ENCODE measurements at regions not wholly inside any gene's neighbourhood (a gene's known extent, or its start where the extent isn't known, plus 50 kb on each side); places are given as distances from the start of the nearest gene placed in this dataset.

GRCh38 chr5:101517795-101518194 lies 614.7 kb upstream of the ST8SIA4 start:
- no peaks in the 10 kb centered on the region for H3K36me3 ChIP-seq
- H3K4me3 ChIP-seq: no peak overlapping the region
- ATAC-seq (ENCODE audit: insufficient number of reproducible peaks, low FRiP score, low read depth) (no peak), DNase-seq (ENCODE audit: low spot score) (no peak)
- no peaks in the 10 kb centered on the region for H3K4me1 ChIP-seq (ENCODE audit: control insufficient read depth in 1 of 2, low read depth in 2 of 2)
- H3K27ac ChIP-seq: no peak overlapping the region
- H3K9me3 ChIP-seq: peaks cover 5% of the 10 kb centered on the region
- TF ChIP-seq CTCF (IDR thresholded peaks at IDR 0.05): no peak
- H3K27me3 ChIP-seq (replicated peaks; ENCODE audit: insufficient read depth): no peaks in the 10 kb centered on the region

GRCh38 chr5:101515721-101516120 lies 612.6 kb upstream of the ST8SIA4 start:
- DNase-seq (ENCODE audit: low spot score): no peak
- H3K4me1 ChIP-seq (ENCODE audit: control insufficient read depth in 1 of 2, low read depth in 2 of 2): no peaks in the 10 kb centered on the region
- no peak for TF ChIP-seq CTCF (IDR thresholded peaks at IDR 0.05)
- H3K9me3 ChIP-seq: peaks cover 5% of the 10 kb centered on the region
- no peaks in the 10 kb centered on the region for H3K36me3 ChIP-seq
- ATAC-seq (ENCODE audit: insufficient number of reproducible peaks, low FRiP score, low read depth): no peak
- no peak overlapping the region for H3K4me3 ChIP-seq
- no peak overlapping the region for H3K27ac ChIP-seq
- H3K27me3 ChIP-seq (replicated peaks; ENCODE audit: insufficient read depth): no peaks in the 10 kb centered on the region

- no peak for DNase-seq (ENCODE audit: low spot score)
- H3K4me1 ChIP-seq (ENCODE audit: control insufficient read depth in 1 of 2, low read depth in 2 of 2): no peaks in the 10 kb centered on the region
- H3K9me3 ChIP-seq: no peaks in the 10 kb centered on the region
- H3K27me3 ChIP-seq (replicated peaks; ENCODE audit: insufficient read depth): no peaks in the 10 kb centered on the region
- ATAC-seq (ENCODE audit: insufficient number of reproducible peaks, low FRiP score, low read depth): no peak
- no peaks in the 10 kb centered on the region for H3K36me3 ChIP-seq
- H3K4me3 ChIP-seq: no peak overlapping the region
- TF ChIP-seq CTCF (IDR thresholded peaks at IDR 0.05): no peak
- no peak overlapping the region for H3K27ac ChIP-seq
These were observed 602.9 kb upstream of the ST8SIA4 start for GRCh38 chr5:101505891-101506570.

- Histone ChIP-seq H3K4me3 (no peak overlapping the region), H3K36me3 (no peaks in the 10 kb centered on the region), H3K4me1 (ENCODE audit: control insufficient read depth in 1 of 2, low read depth in 2 of 2) (no peaks in the 10 kb centered on the region), H3K9me3 (no peaks in the 10 kb centered on the region), H3K27me3 (replicated peaks; ENCODE audit: insufficient read depth) (no peaks in the 10 kb centered on the region), H3K27ac (no peak overlapping the region)
- no peak for TF ChIP-seq CTCF (IDR thresholded peaks at IDR 0.05)
- no peak for DNase-seq (ENCODE audit: low spot score)
- no peak for ATAC-seq (ENCODE audit: insufficient number of reproducible peaks, low FRiP score, low read depth)
These were observed 579.8 kb upstream of the ST8SIA4 start for GRCh38 chr5:101482931-101483330.

- Histone ChIP-seq H3K4me3 (no peak overlapping the region), H3K27me3 (replicated peaks; ENCODE audit: insufficient read depth) (no peaks in the 10 kb centered on the region), H3K27ac (no peak overlapping the region), H3K4me1 (ENCODE audit: control insufficient read depth in 1 of 2, low read depth in 2 of 2) (no peaks in the 10 kb centered on the region), H3K9me3 (no peaks in the 10 kb centered on the region), H3K36me3 (no peaks in the 10 kb centered on the region)
- no peak for TF ChIP-seq CTCF (IDR thresholded peaks at IDR 0.05)
- DNase-seq (ENCODE audit: low spot score): no peak
- ATAC-seq (ENCODE audit: insufficient number of reproducible peaks, low FRiP score, low read depth): no peak
These were observed 570.4 kb upstream of the ST8SIA4 start for GRCh38 chr5:101473483-101473882.

All from thoracic aorta (tissue), 2 donors.